ENCODE measurements at regions not wholly inside any gene's neighbourhood (a gene's known extent, or its start where the extent isn't known, plus 50 kb on each side); places are given as distances from the start of the nearest gene placed in this dataset.

DNA sequence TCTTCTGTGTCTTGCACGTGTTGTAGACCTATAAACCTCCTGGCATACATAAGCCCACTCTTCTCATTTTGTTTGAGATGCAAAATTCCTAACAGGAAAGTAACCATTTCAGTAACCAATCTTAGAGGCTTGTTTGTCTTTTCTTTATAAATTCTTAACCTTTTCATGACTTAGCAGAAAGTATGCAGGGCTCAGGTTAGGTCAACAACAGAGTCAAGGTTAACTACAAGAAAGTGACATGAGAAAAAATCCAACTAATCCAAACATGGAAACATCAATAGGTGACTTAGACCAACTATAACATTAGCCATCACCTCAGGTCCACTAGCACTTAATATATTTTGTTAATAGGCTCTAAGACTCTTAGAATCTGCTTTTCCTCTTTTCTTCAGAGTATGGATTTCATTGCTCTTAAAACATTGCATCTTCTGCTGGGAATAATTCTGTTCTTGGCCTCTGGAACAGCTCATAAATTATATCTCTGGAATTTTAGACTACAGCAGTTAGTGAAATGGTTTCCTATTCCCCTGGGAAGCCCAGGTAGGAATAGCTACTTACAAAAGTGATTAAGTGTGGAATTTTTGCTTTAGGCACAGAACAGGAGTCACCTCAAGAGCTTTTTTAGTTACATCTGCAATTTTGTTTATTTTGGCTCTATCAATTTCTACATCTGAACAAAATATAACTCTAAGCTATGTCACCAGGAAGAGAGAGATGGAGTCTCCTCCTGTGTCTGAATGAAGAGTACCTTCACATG lies 155.3 kb upstream of the ANKRD55 start:
- no peak overlapping the region for H3K4me3 ChIP-seq (ENCODE audit: low read depth, low read length, poor library complexity, severe bottlenecking)
- no TSS peak for BruUV-seq (replicated peaks)
- TF ChIP-seq, protein P1, sequence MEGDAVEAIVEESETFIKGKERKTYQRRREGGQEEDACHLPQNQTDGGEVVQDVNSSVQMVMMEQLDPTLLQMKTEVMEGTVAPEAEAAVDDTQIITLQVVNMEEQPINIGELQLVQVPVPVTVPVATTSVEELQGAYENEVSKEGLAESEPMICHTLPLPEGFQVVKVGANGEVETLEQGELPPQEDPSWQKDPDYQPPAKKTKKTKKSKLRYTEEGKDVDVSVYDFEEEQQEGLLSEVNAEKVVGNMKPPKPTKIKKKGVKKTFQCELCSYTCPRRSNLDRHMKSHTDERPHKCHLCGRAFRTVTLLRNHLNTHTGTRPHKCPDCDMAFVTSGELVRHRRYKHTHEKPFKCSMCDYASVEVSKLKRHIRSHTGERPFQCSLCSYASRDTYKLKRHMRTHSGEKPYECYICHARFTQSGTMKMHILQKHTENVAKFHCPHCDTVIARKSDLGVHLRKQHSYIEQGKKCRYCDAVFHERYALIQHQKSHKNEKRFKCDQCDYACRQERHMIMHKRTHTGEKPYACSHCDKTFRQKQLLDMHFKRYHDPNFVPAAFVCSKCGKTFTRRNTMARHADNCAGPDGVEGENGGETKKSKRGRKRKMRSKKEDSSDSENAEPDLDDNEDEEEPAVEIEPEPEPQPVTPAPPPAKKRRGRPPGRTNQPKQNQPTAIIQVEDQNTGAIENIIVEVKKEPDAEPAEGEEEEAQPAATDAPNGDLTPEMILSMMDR (conservative IDR thresholded peaks at IDR 0.05; ENCODE audit: low read depth, low read length): no peak
- TF ChIP-seq EZH2 (IDR thresholded peaks at IDR 0.05; ENCODE audit: borderline replicate concordance, low read depth, low read length, poor library complexity, severe bottlenecking): no peak
- H3K27ac ChIP-seq (ENCODE audit: low read depth, low read length, poor library complexity, severe bottlenecking): no peak overlapping the region
- ChIA-PET CTCF (no interaction called here), POLR2A (ENCODE audit: low non-redundant PET) (no interaction called here)
- no peaks in the 10 kb centered on the region for H3K27me3 ChIP-seq (replicated peaks; ENCODE audit: insufficient read depth, low read depth, low read length, poor library complexity)
- no peaks in the 10 kb centered on the region for H3K9me3 ChIP-seq (ENCODE audit: low read depth, low read length, poor library complexity, severe bottlenecking)
- no peaks in the 10 kb centered on the region for H3K4me1 ChIP-seq (ENCODE audit: insufficient read depth, low read length, poor library complexity, severe bottlenecking)
- no peaks in the 10 kb centered on the region for H3K36me3 ChIP-seq (ENCODE audit: insufficient read depth, low read length, poor library complexity, severe bottlenecking)
- no peak for DNase-seq (ENCODE audit: low spot score)
- intact Hi-C loops (cut with micrococcal nuclease; ENCODE audit: unreplicated experiment): no loop called here

DNA sequence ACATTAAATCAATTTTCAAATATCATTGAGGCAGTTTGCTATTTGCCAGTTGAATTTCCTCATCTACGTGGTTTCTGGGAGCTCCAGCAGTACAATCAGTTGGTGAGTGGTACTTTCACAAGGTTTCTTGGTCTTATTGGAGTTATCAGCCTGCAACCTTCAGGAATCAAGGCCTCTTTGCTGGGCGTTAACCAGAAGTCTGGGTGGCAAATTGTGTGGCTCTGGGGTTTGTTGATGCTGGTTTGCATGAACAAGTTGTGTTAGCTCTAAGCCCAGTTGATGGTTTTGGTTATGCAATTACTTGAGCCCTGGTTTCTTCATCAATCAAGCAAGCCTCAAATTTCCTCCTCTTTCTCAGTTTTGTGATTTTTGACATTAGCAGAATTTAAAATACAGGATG lies 152.9 kb upstream of the ANKRD55 start:
- no peak for DNase-seq (ENCODE audit: low spot score)
- no peak for TF ChIP-seq EZH2 (IDR thresholded peaks at IDR 0.05; ENCODE audit: borderline replicate concordance, low read depth, low read length, poor library complexity, severe bottlenecking)
- TF ChIP-seq, protein P1 (conservative IDR thresholded peaks at IDR 0.05; ENCODE audit: low read depth, low read length): no peak
- no peaks in the 10 kb centered on the region for H3K4me1 ChIP-seq (ENCODE audit: insufficient read depth, low read length, poor library complexity, severe bottlenecking)
- intact Hi-C loops (cut with micrococcal nuclease; ENCODE audit: unreplicated experiment): no loop called here
- BruUV-seq (replicated peaks): no TSS peak
- no peaks in the 10 kb centered on the region for H3K9me3 ChIP-seq (ENCODE audit: low read depth, low read length, poor library complexity, severe bottlenecking)
- H3K4me3 ChIP-seq (ENCODE audit: low read depth, low read length, poor library complexity, severe bottlenecking): no peak overlapping the region
- no peaks in the 10 kb centered on the region for H3K27me3 ChIP-seq (replicated peaks; ENCODE audit: insufficient read depth, low read depth, low read length, poor library complexity)
- CTCF ChIA-PET: no interaction called here
- H3K36me3 ChIP-seq (ENCODE audit: insufficient read depth, low read length, poor library complexity, severe bottlenecking): no peaks in the 10 kb centered on the region
- H3K27ac ChIP-seq (ENCODE audit: low read depth, low read length, poor library complexity, severe bottlenecking): no peak overlapping the region
- POLR2A ChIA-PET (ENCODE audit: low non-redundant PET): no interaction called here

DNA sequence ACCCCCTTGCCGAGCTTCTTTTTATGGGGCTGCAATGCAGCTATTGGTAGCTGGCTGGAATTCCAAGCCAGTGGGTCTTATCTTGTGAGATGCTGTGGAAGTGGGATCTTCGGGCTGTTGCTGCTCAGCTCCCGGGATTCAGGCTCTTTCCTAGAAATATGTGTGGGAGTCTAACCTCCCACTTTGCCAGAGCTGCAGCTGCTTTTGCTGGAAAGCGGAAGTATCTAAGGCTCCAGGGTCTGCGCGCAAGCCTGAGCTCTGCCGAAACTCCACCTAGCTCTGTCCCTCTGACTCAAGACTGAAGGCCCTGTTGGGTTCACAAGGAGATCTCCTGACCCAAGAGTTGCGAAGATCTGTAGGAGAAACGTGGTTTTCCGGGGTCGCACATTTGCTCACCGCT lies 151.1 kb upstream of the ANKRD55 start:
- Histone ChIP-seq H3K9me3 (ENCODE audit: low read depth, low read length, poor library complexity, severe bottlenecking) (no peaks in the 10 kb centered on the region), H3K36me3 (ENCODE audit: insufficient read depth, low read length, poor library complexity, severe bottlenecking) (no peaks in the 10 kb centered on the region), H3K4me3 (ENCODE audit: low read depth, low read length, poor library complexity, severe bottlenecking) (no peak overlapping the region), H3K27ac (ENCODE audit: low read depth, low read length, poor library complexity, severe bottlenecking) (no peak overlapping the region), H3K4me1 (ENCODE audit: insufficient read depth, low read length, poor library complexity, severe bottlenecking) (no peaks in the 10 kb centered on the region), H3K27me3 (replicated peaks; ENCODE audit: insufficient read depth, low read depth, low read length, poor library complexity) (no peaks in the 10 kb centered on the region)
- TF ChIP-seq, protein P1 (conservative IDR thresholded peaks at IDR 0.05; ENCODE audit: low read depth, low read length): no peak
- no peak for TF ChIP-seq EZH2 (IDR thresholded peaks at IDR 0.05; ENCODE audit: borderline replicate concordance, low read depth, low read length, poor library complexity, severe bottlenecking)
- BruUV-seq (replicated peaks): no TSS peak
- intact Hi-C loops (cut with micrococcal nuclease; ENCODE audit: unreplicated experiment): no loop called here
- DNase-seq (ENCODE audit: low spot score): no peak
- ChIA-PET CTCF (no interaction called here), POLR2A (ENCODE audit: low non-redundant PET) (no interaction called here)
